Endothelial cell of umbilical vein (primary cell): ENCODE measurements at regions not wholly inside any gene's neighbourhood (a gene's known extent, or its start where the extent isn't known, plus 50 kb on each side); places are given as distances from the start of the nearest gene placed in this dataset.

ENCODE experiments used
- BruUV-seq: library from RNA; stranded (reverse); fragments of 400-500 nt; replicated peaks from 2 replicates; lab custom pipeline; 2021; lab: Mats Ljungman, UMichigan
- CTCF ChIA-PET: fragments of 300-600, 350-600 bp; sonication (Branson Sonifier 250); formaldehyde crosslinking; loops from one replicate; lab custom pipeline; 2021; ENCODE audit warnings: antibody characterized with exemption, inconsistent platforms; lab: Charles Lee
- POLR2A ChIA-PET: fragments of 300-600, 350-600 bp; sonication (Branson Sonifier 250); formaldehyde crosslinking; loops from one replicate; lab custom pipeline; 2021; ENCODE audit warnings: antibody characterized with exemption, inconsistent platforms; lab: Charles Lee
- DNase-seq: peaks from one replicate; pipeline ENCODE4 v3.0.0-alpha.2; 2011; ENCODE audit warnings: low read depth, low spot score
- FAIRE-seq: peaks from 2 replicates; lab custom pipeline; 2011; peaks lifted over from hg19 to GRCh38; lab: Jason Lieb, UNC
- H2AFZ ChIP-seq: 2 replicates; pipeline ENCODE4 v1.6.0; 2012; ENCODE audit warnings: low read depth, low read length, control low read depth, inconsistent platforms
- H3K27ac ChIP-seq: 2 replicates; pipeline ENCODE4 v1.5.1; 2011; ENCODE audit warnings: low read depth, mild to moderate bottlenecking, control low read depth, low read length, moderate library complexity; ENCODE audit not compliant: insufficient read depth
- H3K27me3 ChIP-seq, 2 experiments: 2 replicates each; pipeline versions ENCODE4 v1.6.0 to v1.6.1; 2011; ENCODE audit warnings: low read length in 2 of 2, mixed read lengths in 1 of 2; ENCODE audit not compliant: control insufficient read depth in 2 of 2, insufficient read depth in 2 of 2
- H3K36me3 ChIP-seq, 2 experiments: 2 replicates in 1 of 2; 3 replicates in 1 of 2; pipeline ENCODE4 v1.5.1; 2011; ENCODE audit warnings: low read length in 2 of 2, mild to moderate bottlenecking in 1 of 2, moderate library complexity in 1 of 2; ENCODE audit not compliant: control insufficient read depth in 2 of 2, insufficient read depth in 2 of 2; ENCODE audit errors: extremely low read depth in 1 of 2
- H3K4me1 ChIP-seq: 3 replicates; pipeline ENCODE4 v1.5.1; 2011; ENCODE audit warnings: mild to moderate bottlenecking, low read length; ENCODE audit not compliant: control insufficient read depth, insufficient read depth; ENCODE audit errors: extremely low read depth
- H3K4me2 ChIP-seq: 2 replicates; pipeline ENCODE4 v1.6.1; 2011; ENCODE audit warnings: low read length, control low read depth, mixed read lengths; ENCODE audit not compliant: insufficient read depth
- H3K4me3 ChIP-seq, 3 experiments: fragments of 200-600 bp in 1 of 3; sonication (generic), shearing (Covaris generic) in 1 of 3; replicated peaks in 1 of 3; 2 replicates each; pipeline ENCODE4 v1.5.1; 2011 to 2016; ENCODE audit warnings: control low read depth in 3 of 3, low read length in 3 of 3, mild to moderate bottlenecking in 2 of 3, inconsistent platforms in 1 of 3, low read depth in 1 of 3, moderate library complexity in 1 of 3; ENCODE audit not compliant: insufficient read depth in 1 of 3
- H3K79me2 ChIP-seq: 2 replicates; pipeline ENCODE4 v1.6.0; 2012; ENCODE audit warnings: low read length, inconsistent platforms; ENCODE audit not compliant: control insufficient read depth, insufficient read depth
- H3K9ac ChIP-seq: replicated peaks from 2 replicates; pipeline ENCODE3; 2011; ENCODE audit warnings: low read length, control low read depth; ENCODE audit not compliant: insufficient read depth; ENCODE audit errors: extremely low read depth
- H3K9me1 ChIP-seq: replicated peaks from 3 replicates; pipeline ENCODE4 v1.6.0; 2011; ENCODE audit warnings: mild to moderate bottlenecking, low read length; ENCODE audit not compliant: control insufficient read depth, insufficient read depth; ENCODE audit errors: extremely low read depth
- H3K9me3 ChIP-seq: replicated peaks from 2 replicates; pipeline ENCODE4 v1.5.1; 2012; ENCODE audit warnings: low read length, inconsistent platforms; ENCODE audit not compliant: control insufficient read depth, insufficient read depth
- H4K20me1 ChIP-seq: replicated peaks from 2 replicates; pipeline ENCODE3; 2011; ENCODE audit warnings: mild to moderate bottlenecking, low read length; ENCODE audit not compliant: control insufficient read depth, insufficient read depth; ENCODE audit errors: extremely low read depth
- EZH2 ChIP-seq: IDR thresholded peaks from 2 replicates; pipeline ENCODE4 v1.6.1; 2012; ENCODE audit warnings: borderline replicate concordance, low read depth, mild to moderate bottlenecking, moderate library complexity, low read length, inconsistent platforms; ENCODE audit not compliant: severe bottlenecking
- FOS ChIP-seq: IDR thresholded peaks from 2 replicates; pipeline ENCODE4 v1.6.1; 2011; ENCODE audit warnings: mild to moderate bottlenecking, low read length, moderate library complexity, borderline replicate concordance; ENCODE audit not compliant: insufficient read depth
- GATA2 ChIP-seq: IDR thresholded peaks from 2 replicates; pipeline ENCODE4 v1.7.0; 2011; ENCODE audit warnings: low read depth, mild to moderate bottlenecking, moderate library complexity, mixed read lengths, low read length; ENCODE audit not compliant: insufficient read length, insufficient read depth
- JUN ChIP-seq: IDR thresholded peaks from 2 replicates; pipeline ENCODE4 v1.6.1; 2011; ENCODE audit warnings: borderline replicate concordance, low read depth; ENCODE audit not compliant: insufficient read length, insufficient read depth
- MYC ChIP-seq: IDR thresholded peaks from one replicate; pipeline ENCODE4 v1.6.1; 2011; ENCODE audit warnings: mild to moderate bottlenecking, low read depth, low read length
- POLR2A ChIP-seq: IDR thresholded peaks from 2 replicates; pipeline ENCODE4 v1.6.1; 2012; ENCODE audit warnings: low read depth, mild to moderate bottlenecking, control low read depth, low read length
- POLR2AphosphoS5 ChIP-seq: IDR thresholded peaks from 2 replicates; pipeline ENCODE4 v1.6.1; 2012; ENCODE audit warnings: low read depth, mild to moderate bottlenecking, control low read depth, low read length, moderate library complexity; ENCODE audit not compliant: insufficient read depth
- dilution Hi-C: fragments of 300-500 bp; cut with MboI; formaldehyde crosslinking; loops from one replicate; pipeline ENCODE4 v1.15.0; 2019; ENCODE audit warnings: low sequenced_read_pairs; ENCODE audit not compliant: extremely low pct_ligation_motif_present
- intact Hi-C: fragments of 100-400 bp; cut with micrococcal nuclease; formaldehyde crosslinking; loops from one replicate; pipeline ENCODE4 v1.10.0; 2022
- TF ChIP-seq, protein P1 (sequence below): IDR thresholded peaks from 2 replicates; pipeline ENCODE4 v1.6.1; 2011; ENCODE audit not compliant: insufficient read depth, insufficient read length
- TF ChIP-seq, protein P2 (sequence below), 2 donors: IDR thresholded peaks; 1 replicate in 1 of 2; 2 replicates in 1 of 2; pipeline ENCODE4 v1.5.1; 2011; ENCODE audit warnings: low read length in 2 of 2, mild to moderate bottlenecking in 2 of 2, moderate library complexity in 2 of 2, control low read depth in 1 of 2, inconsistent platforms in 1 of 2, low read depth in 1 of 2; ENCODE audit not compliant: insufficient read depth in 1 of 2; ENCODE audit errors: extremely low read depth in 1 of 2

DNA sequence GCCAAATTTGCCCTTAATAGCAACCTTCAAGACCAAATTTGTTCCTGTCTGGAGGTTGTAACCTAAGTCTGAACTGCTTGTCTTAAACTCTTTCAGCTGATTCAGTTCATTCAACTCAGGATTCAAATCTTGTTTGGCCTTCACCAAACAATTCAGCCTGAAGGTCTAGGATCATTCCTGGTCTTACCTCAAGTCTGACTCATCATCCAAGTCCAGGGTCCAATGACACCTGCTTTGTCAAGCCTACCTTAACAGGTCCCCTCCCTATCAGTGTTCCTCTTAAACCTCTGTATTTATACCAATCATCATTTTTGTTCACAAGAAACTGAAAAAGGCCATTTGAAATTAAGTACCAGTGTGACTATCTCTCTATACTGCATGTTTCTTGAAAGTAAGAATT, 237.8 kb downstream of the PPP1R2C start:
- FAIRE-seq: peak; percentile 76
- no peaks in the 10 kb centered on the region for H3K9me3 ChIP-seq
- H3K9me1 ChIP-seq: no peaks in the 10 kb centered on the region
- H2AFZ ChIP-seq: no peak overlapping the region
- TF ChIP-seq POLR2AphosphoS5: no peak
- no peak for TF ChIP-seq GATA2
- no peak for TF ChIP-seq POLR2A
- TF ChIP-seq JUN: no peak
- no peak for TF ChIP-seq EZH2
- no peak for TF ChIP-seq MYC
- TF ChIP-seq, protein P1, sequence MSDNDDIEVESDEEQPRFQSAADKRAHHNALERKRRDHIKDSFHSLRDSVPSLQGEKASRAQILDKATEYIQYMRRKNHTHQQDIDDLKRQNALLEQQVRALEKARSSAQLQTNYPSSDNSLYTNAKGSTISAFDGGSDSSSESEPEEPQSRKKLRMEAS: no peak
- TF ChIP-seq, protein P2, sequence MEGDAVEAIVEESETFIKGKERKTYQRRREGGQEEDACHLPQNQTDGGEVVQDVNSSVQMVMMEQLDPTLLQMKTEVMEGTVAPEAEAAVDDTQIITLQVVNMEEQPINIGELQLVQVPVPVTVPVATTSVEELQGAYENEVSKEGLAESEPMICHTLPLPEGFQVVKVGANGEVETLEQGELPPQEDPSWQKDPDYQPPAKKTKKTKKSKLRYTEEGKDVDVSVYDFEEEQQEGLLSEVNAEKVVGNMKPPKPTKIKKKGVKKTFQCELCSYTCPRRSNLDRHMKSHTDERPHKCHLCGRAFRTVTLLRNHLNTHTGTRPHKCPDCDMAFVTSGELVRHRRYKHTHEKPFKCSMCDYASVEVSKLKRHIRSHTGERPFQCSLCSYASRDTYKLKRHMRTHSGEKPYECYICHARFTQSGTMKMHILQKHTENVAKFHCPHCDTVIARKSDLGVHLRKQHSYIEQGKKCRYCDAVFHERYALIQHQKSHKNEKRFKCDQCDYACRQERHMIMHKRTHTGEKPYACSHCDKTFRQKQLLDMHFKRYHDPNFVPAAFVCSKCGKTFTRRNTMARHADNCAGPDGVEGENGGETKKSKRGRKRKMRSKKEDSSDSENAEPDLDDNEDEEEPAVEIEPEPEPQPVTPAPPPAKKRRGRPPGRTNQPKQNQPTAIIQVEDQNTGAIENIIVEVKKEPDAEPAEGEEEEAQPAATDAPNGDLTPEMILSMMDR (IDR thresholded peaks at IDR 0.05; ENCODE audit: extremely low read depth in 1 of 2, insufficient read depth in 1 of 2, low read depth in 1 of 2, low read length in 2 of 2): no peak
- TF ChIP-seq FOS: no peak
- H3K27me3 ChIP-seq: no peaks in the 10 kb centered on the region
- no peaks in the 10 kb centered on the region for H3K79me2 ChIP-seq
- no peaks in the 10 kb centered on the region for H4K20me1 ChIP-seq
- ChIA-PET CTCF (no interaction called here), POLR2A (no interaction called here)
- intact Hi-C loops: no loop called here
- DNase-seq: no peak
- no peaks in the 10 kb centered on the region for H3K36me3 ChIP-seq
- no peaks in the 10 kb centered on the region for H3K4me1 ChIP-seq
- no peak overlapping the region for H3K9ac ChIP-seq
- BruUV-seq: no TSS peak
- H3K4me2 ChIP-seq: no peak overlapping the region
- no peak overlapping the region for H3K27ac ChIP-seq
- dilution Hi-C loops: no loop called here
- no peak overlapping the region for H3K4me3 ChIP-seq
